ENCODE measurements at regions not wholly inside any gene's neighbourhood (a gene's known extent, or its start where the extent isn't known, plus 50 kb on each side); places are given as distances from the start of the nearest gene placed in this dataset.

GRCh38 chr13:74907788-74908187 is 574.2 kb downstream of the TBC1D4 start:
- no peak for TF ChIP-seq CTCF (IDR thresholded peaks at IDR 0.05; ENCODE audit: insufficient read depth, low read length)
- no peak for DNase-seq (ENCODE audit: low read depth)
- H3K4me3 ChIP-seq (ENCODE audit: low read depth, low read length) = no peak overlapping the region

- DNase-seq (ENCODE audit: low read depth) = no peak
- H3K4me3 ChIP-seq (ENCODE audit: low read depth, low read length) = no peak overlapping the region
- no peak for TF ChIP-seq CTCF (IDR thresholded peaks at IDR 0.05; ENCODE audit: insufficient read depth, low read length)
Measured at GRCh38 chr13:74904556-74904955, 577.4 kb downstream of the TBC1D4 start.

GRCh38 chr13:74895042-74895796 is 586.8 kb downstream of the TBC1D4 start:
- DNase-seq (ENCODE audit: low read depth) = no peak
- no peak for TF ChIP-seq CTCF (IDR thresholded peaks at IDR 0.05; ENCODE audit: insufficient read depth, low read length)
- H3K4me3 ChIP-seq (ENCODE audit: low read depth, low read length) = no peak overlapping the region

GRCh38 chr13:74892096-74892495 is 589.9 kb downstream of the TBC1D4 start:
- H3K4me3 ChIP-seq (ENCODE audit: low read depth, low read length) = no peak overlapping the region
- no peak for TF ChIP-seq CTCF (IDR thresholded peaks at IDR 0.05; ENCODE audit: insufficient read depth, low read length)
- no peak for DNase-seq (ENCODE audit: low read depth)

GRCh38 chr13:74891610-74892009 is 590.4 kb downstream of the TBC1D4 start:
- peak; percentile 12 for DNase-seq (ENCODE audit: low read depth)
- TF ChIP-seq CTCF (IDR thresholded peaks at IDR 0.05; ENCODE audit: insufficient read depth, low read length) = no peak
- H3K4me3 ChIP-seq (ENCODE audit: low read depth, low read length) = no peak overlapping the region

GRCh38 chr13:74889321-74889720 is 592.6 kb downstream of the TBC1D4 start:
- DNase-seq (ENCODE audit: low read depth) = peak; percentile 8
- no peak overlapping the region for H3K4me3 ChIP-seq (ENCODE audit: low read depth, low read length)

More at GRCh38 chr13:74889321-74889720, 592.6 kb downstream of the TBC1D4 start:
- no peak for TF ChIP-seq CTCF (IDR thresholded peaks at IDR 0.05; ENCODE audit: insufficient read depth, low read length)
